Liver (tissue), 3 donors: ENCODE measurements at regions not wholly inside any gene's neighbourhood (a gene's known extent, or its start where the extent isn't known, plus 50 kb on each side); places are given as distances from the start of the nearest gene placed in this dataset.

Experiments used
- CTCF ChIP-seq: fragments of 150-350 bp; IDR thresholded peaks from 2 replicates; pipeline ENCODE4 v1.5.1; 2017; ENCODE audit warnings: improper control_type of control experiment, low read depth, low read length; ENCODE audit not compliant: missing input control
- EGR1 ChIP-seq, 2 donors: IDR thresholded peaks; 2 replicates each; pipeline ENCODE4 v1.6.1; 2016 to 2018; ENCODE audit warnings: antibody characterized with exemption in 2 of 2, low read depth in 2 of 2
- FOXA1 ChIP-seq: IDR thresholded peaks from 2 replicates; pipeline ENCODE4 v1.6.1; 2016; ENCODE audit warnings: antibody characterized with exemption
- HNF4G ChIP-seq: IDR thresholded peaks from 2 replicates; pipeline ENCODE4 v1.6.1; 2016; ENCODE audit warnings: antibody characterized with exemption
- MAX ChIP-seq: IDR thresholded peaks from 2 replicates; pipeline ENCODE4 v1.6.1; 2016; ENCODE audit warnings: antibody characterized with exemption
- RAD21 ChIP-seq, 2 donors: IDR thresholded peaks; 2 replicates each; pipeline ENCODE4 v1.6.1; 2016; ENCODE audit warnings: antibody characterized with exemption in 2 of 2, mild to moderate bottlenecking in 2 of 2
- SP1 ChIP-seq: IDR thresholded peaks from 2 replicates; pipeline ENCODE4 v1.6.1; 2018; ENCODE audit warnings: antibody characterized with exemption, mild to moderate bottlenecking
- TAF1 ChIP-seq: conservative IDR thresholded peaks from 2 replicates; pipeline ENCODE4 v1.6.1; 2016; ENCODE audit warnings: antibody characterized with exemption, mild to moderate bottlenecking
- YY1 ChIP-seq: IDR thresholded peaks from 2 replicates; pipeline ENCODE4 v1.6.1; 2016; ENCODE audit warnings: antibody characterized with exemption, mild to moderate bottlenecking
- TF ChIP-seq, protein P1 (sequence below): IDR thresholded peaks from 2 replicates; pipeline ENCODE4 v1.6.1; 2016; ENCODE audit warnings: antibody characterized with exemption
- TF ChIP-seq, protein P2 (sequence below): IDR thresholded peaks from 2 replicates; pipeline ENCODE4 v1.6.1; 2016; ENCODE audit warnings: antibody characterized with exemption, mild to moderate bottlenecking
- donor health status: healthy.
- donor health status: healthy.

DNA sequence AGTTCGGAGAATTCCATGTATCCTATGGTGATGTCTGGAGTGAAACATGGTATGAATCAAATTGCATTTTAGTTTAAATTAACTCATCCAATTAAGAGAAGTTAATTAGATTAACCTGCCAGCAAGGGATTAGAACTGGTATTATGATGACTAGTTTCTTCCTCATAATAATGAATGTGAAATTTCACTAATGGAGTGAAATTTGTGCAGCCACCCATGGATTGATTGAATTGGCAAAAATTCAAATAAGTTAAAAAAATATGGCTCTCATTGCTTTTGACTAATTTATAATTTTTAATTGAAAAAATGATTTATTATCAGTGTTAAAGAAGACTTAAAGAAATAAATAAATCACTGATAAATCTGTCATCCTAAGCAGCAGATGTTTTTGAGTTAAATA, 232.0 kb downstream of the KCNRG start:
- TF ChIP-seq CTCF = no peak
- TF ChIP-seq HNF4G = no peak
- no peak for TF ChIP-seq RAD21 (IDR thresholded peaks at IDR 0.05)
- TF ChIP-seq MAX = no peak
- TF ChIP-seq, protein P1, sequence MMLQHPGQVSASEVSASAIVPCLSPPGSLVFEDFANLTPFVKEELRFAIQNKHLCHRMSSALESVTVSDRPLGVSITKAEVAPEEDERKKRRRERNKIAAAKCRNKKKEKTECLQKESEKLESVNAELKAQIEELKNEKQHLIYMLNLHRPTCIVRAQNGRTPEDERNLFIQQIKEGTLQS = no peak
- no peak for TF ChIP-seq SP1
- no peak for TF ChIP-seq FOXA1
- TF ChIP-seq YY1 = no peak
- no peak for TF ChIP-seq EGR1 (IDR thresholded peaks at IDR 0.05; ENCODE audit: low read depth in 2 of 2)
- no peak for TF ChIP-seq TAF1
- TF ChIP-seq, protein P2, sequence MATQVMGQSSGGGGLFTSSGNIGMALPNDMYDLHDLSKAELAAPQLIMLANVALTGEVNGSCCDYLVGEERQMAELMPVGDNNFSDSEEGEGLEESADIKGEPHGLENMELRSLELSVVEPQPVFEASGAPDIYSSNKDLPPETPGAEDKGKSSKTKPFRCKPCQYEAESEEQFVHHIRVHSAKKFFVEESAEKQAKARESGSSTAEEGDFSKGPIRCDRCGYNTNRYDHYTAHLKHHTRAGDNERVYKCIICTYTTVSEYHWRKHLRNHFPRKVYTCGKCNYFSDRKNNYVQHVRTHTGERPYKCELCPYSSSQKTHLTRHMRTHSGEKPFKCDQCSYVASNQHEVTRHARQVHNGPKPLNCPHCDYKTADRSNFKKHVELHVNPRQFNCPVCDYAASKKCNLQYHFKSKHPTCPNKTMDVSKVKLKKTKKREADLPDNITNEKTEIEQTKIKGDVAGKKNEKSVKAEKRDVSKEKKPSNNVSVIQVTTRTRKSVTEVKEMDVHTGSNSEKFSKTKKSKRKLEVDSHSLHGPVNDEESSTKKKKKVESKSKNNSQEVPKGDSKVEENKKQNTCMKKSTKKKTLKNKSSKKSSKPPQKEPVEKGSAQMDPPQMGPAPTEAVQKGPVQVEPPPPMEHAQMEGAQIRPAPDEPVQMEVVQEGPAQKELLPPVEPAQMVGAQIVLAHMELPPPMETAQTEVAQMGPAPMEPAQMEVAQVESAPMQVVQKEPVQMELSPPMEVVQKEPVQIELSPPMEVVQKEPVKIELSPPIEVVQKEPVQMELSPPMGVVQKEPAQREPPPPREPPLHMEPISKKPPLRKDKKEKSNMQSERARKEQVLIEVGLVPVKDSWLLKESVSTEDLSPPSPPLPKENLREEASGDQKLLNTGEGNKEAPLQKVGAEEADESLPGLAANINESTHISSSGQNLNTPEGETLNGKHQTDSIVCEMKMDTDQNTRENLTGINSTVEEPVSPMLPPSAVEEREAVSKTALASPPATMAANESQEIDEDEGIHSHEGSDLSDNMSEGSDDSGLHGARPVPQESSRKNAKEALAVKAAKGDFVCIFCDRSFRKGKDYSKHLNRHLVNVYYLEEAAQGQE = no peak
